ENCODE measurements at regions not wholly inside any gene's neighbourhood (a gene's known extent, or its start where the extent isn't known, plus 50 kb on each side); places are given as distances from the start of the nearest gene placed in this dataset.
"Not testable (repeated sequence)": the region's sequence is repeated elsewhere in the genome, so short reads cannot be mapped to it uniquely, and the experiment has no call there.

DNA sequence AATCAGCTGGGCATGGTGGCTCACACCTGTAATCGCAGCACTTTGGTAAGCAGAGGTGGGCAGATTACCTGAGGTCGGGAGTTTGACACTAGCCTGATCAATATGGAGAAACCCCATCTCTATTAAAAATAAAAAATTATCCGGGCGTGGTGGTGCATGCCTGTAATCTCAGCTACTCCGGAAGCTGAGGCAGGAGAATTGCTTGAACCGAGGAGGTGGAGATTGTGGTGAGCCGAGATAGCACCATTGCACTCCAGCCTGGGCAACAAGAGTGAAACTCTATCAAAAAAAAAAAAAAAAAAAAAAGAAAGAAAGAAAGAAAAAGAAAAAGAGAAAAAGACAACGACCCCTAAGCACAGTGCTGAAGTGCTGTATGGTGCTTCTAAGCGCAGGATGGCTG lies 280.6 kb upstream of the MAF start:
- not testable (repeated sequence) for DNase-seq

DNA sequence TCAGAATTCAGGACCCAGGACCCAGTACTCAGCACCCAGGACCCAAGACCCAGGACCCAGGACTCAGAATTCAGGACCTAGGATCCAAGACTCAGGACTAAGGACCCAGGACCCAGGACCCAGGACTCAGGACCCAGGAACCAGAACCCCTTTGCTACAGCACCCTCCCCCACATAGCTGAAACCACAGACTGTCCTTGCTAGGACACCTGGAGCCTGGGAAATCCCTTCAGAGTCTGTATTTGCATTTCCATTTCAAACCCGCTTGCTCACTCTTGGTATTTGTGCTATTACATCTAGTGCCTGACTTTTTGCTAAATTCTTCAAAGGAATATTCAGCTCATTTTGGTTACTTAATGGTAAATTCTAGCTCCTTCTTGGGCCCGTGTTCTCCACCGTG lies 275.8 kb upstream of the MAF start:
- no peak for DNase-seq

DNA sequence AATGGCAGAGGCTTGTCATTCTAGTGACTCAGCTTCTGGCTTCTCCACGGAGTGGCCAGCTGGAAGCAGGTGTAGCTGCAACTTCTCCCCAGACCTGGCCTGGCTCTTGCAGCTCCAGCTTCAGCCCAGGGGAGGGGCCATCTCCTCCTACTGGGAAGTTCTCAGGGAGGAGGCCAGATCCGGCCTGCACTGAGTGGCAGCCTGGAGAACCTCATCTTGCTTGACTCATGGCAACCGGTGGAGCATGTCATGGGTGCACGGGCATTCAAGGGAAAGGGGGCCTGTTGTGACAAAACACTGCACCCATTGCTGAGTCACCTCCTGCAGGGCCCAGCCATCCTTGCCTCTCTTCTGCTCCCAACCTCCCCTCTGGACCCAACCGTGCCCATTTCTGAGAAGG lies 273.9 kb upstream of the MAF start:
- DNase-seq, result no peak

DNA sequence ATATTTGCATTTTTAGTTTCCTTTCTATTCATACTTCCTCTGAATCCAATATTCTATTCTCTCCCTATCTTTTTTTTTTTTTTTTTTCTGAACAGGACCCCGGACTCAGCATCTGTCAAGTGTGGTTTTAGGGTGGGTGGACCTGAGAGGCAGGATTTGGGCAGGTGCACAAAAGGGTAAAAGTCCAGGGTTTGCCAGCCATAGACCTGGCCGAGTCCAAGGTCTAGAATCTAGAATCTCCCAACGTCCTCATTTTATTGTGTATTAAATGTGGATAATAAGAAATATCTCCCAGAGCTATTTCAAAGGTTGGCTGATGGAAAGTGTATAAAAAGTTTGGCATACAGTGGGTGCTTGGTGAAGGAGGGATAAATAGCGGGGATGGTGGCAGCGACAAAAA lies 273.3 kb upstream of the MAF start:
- no peak for DNase-seq

DNA sequence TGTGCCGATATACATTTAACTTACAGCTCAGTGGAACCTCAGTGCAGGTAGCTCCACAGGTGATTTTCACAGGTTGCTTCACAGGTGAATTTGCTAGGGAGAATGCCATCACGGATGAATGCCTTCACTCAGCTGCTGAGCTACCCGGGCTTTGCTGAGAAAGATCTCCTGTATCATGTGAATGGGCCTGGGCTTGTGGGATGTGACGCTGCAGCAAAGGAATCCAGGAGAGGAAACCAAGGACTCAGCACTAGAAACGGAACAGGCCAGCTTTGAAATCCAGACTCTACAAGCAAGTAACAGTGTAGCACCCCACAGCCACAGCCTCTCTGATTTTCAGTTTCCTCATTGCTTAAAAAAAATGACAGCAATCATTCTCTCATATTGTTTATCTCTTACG lies 271.4 kb upstream of the MAF start:
- DNase-seq, result no peak

DNA sequence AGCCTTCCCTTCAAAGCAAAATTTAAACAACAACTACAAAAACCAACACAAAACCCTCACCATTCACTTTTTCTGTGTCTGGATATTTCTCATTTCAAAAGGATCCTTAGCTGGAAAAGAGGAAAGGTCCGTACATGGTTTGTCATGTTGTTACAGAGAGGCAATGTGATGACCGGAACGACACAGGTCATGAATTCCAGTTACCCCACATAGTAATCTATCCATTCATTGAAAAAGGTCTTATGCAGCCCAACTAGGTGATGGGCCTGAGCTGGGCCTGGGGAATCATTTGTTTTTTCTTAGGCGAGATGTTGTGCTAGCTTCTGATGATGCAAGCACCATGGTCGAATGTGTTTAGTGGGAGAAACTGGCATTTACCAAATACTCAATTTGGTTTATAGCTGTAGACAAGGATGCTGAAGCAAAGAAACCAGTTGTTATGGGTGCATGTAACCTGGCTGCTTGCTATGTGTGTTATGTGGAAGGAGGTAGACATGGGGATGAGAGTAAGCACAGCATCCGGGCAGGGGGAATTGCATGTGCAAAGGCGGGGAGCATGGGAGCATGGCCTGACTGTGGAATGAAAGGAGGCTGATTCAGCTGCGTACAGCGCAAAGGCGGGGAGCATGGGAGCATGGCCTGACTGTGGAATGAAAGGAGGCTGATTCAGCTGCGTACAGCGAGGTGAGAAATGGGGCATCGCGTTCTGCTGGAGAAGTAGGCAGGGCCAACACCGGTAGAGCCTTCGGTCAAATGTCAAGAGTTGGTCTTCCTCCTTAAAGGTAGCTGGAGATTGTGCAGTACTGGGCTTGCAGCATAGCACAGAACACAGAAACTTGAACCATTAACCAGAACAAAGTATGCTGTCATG lies 269.7 kb upstream of the MAF start:
- DNase-seq, result no peak

DNA sequence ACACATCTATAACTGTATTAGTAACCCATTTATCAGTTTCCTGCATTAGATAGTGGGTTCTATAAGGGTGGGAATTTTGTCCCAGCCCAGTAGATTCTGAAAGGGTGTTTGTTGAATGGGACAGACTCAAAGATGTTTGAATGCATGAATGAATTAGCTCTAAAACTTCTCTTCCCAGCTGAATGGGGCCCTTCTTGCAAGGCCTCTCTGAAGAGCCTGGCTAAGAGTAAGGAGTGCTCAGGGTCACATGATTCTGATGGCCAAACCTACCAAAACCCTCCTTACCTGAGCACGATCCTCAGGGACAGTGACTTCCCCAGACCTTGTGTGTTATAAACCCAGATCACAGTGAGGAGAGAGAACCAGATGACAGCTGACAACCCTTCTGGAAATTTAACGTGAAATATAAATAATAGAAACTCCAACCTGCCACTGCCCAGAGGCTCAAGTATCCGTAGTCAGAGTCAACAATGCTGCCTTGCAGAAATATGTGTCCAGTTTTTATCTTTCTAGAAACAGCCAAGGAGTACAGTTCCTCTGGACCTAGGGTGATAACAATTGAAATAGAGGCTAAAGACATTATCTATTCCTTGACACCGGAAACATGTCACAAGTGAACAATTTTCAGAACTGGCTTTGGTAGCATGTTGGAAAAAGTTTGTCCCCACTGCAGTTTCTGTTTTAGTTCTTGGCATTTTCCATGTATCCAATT lies 268.9 kb upstream of the MAF start:
- DNase-seq, result no peak

DNA sequence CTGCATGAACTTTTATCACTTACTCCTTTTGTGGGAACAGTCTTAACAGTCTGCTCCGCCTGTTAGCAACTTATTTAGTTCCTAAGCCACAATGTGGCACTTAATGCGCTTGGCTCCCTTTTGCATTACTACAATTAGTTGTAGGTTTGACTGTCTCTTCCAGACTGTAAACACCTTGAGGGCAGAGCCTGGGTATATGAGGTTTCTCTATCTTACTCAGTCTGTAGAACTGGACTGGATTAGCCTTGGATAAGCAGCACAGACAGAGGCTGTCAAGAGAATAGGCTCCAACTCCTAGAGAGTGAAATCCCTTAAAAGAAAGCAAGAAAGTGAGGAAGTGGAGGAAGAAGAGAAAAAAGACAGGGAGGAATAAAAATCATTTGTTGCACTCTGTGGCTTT lies 268.3 kb upstream of the MAF start:
- DNase-seq, result no peak

DNA sequence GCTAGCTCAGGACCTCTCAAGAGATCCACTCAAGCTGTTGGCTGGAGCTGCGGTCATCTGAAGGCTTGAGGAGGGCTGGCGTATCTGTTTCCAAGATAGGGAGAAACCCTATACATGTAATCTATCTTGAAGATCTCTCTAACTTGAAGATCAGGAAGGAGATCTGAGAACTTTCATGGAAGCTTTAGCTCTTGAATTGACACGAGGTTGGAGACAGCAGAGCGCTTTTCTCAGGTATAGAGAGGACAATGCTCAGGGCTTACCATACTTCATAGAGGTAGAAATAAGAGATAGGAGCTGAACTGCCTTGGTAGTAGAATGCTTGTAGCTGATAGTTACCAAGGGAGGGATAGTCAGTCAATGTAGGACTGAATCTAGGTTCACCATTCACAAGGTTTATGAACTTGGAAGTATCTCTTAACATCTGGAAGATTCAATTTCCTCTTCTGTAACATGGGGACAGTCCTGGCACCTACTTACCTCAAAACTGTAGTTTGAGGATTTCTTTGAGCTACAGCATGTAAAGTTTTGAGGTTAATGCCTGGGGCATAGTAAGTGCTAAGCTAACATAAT lies 267.0 kb upstream of the MAF start:
- no peak for DNase-seq

DNA sequence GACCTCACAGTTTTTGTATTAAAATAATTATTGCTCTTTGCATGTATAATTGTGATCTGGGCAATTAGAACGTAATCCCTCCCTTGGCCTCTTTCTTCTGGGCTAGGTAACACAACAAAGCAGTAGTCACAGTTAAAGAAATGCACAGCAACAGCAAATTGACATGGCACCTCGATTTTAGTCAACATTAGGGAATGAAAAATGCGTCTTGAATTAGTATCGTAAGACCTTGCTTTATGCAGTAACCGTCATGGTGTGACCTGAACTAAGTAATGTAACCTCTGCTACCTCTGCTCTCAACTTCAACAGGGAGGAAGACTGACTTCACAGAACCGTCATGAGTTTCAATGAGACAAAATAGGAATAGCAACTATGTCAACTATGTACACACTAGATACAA lies 265.4 kb upstream of the MAF start:
- DNase-seq, result no peak

DNA sequence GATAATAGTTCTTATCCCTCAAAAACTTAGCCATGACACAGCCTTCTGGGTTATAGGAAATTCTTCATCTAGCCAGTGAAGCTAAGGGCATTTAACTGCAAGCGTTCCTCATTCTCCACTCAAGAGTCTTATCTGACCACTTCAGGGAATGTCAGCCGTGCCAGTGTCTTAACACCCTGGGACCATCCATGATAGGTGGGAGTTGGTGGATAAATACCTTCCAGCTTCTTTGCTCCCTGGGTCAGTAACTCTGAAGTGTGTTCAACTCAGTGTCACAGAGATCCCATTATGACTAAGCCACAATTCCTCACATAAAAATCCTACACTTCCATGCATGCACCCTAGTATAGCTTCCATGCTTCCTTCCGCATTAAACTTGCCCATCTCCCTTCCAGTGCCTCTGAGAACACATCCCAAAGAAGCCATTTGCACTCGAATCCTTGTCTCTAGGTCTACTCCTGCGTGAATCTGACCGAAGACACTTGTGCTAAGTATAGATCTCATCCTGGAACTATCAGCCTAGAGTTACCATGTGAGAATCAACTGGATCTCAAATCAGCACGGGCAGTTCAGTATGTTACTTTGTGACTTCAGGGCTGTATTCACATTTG lies 264.3 kb upstream of the MAF start:
- no peak for DNase-seq

DNA sequence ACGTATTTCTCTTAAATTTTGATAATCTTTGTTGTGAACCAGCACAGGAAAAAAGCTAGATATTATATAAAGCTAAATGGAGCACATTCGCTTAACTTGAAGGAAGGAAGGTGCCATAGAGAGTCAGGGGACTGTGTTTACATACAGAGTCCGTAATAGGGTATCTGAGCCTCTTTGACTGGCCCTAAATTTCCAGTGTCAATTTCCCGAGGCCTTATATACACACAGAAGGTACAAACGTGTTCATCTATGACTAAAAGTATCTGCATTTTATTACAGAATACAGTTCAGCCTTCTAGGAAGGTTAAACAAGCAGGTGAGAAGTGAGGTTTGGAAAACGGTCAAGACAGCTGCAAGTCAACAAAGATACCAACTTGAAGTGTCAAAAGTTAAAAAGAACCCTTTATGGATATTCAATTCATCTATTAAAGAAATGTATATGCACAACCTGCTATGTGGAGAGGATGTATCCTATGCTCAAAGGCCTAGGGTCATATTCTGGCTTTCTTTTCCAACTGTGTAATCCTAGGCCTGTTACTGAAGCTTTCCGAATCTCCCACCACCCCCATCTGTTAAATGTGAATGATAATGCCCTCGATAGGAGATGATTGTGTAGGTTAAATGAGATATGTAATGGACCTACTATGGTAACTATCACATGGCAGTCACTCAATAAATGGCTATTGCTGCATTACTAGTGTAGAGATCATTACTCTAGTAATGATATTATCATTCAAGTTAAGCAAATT lies 263.7 kb upstream of the MAF start:
- DNase-seq, result no peak

DNA sequence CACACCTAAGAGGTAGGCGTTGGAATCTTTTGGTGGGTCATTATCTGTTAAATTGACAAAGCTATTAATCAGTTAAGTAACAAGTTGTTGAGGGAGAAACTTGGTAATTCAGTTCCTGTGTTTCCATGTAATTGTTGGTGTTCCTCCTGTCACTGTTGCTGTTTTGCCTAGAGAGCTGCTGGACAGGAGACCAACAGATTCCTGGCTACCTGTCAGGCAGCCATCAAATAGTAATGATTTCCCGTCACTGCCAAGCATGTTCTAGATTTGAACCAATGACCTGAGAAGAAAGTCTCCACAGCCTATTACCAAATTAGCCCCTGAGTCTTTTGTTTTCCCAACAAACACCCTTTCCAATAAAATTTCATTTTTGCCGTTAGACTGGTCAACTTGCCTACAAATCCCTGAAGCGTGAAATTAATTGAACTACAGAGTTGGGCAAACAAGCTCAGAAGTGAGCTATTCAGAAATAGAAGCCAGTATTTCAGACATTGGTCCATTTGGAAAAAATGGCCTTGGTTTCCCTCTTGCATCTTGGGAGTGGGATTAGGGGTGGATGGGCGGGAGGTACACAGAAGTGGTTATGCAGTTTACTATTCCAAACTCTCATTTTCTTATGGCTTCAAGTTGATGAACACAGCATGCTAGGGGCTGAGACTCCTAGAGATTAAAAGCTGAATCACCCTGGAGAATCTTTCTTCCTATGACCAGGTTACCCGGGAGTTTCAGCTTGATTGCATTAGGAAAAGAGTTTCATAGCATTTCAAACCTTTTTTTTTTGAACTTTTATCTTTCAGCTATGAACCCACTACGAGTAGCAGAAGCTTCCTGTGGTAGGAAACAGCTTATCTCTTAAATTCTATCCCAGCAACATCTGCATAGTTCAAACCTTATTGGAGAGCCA lies 262.8 kb upstream of the MAF start:
- DNase-seq, result no peak

DNA sequence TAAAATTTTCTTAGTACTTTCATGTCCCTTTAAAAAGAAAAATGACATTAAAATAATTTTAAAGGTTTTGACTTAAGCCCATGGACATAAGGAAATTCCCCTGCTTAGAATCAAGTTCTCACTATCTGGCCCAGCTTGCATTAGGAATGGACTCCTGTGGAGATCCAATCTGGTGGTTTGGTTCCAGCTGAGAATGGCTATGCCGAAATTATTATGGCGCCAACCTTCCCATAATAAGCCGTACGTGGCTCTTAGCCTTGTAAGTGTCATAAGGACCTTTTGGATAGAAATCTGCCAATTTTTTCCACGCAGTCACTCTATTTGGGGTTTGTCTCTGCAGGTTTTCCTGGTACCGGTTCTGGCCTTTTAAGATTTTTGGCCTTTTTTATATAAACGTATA lies 262.1 kb upstream of the MAF start:
- no peak for DNase-seq

DNA sequence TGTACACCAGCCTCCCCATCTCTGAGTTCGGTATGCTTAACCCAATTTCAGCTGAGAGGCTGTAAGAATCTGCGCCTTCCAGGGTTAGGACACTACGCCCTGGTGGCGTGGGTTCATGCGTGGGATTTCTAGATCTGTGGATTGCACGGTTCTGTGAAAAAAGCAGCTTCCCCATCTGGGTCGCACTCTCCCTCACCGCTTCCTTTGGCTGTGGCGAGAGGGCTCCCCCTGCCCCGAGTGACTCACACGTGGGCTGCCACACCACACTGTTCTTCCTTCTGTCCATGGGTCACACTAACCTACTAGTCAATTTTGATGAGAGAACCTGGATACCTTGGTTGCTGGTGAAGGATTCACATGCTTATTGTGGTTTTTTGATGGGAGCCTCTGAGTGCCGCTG lies 256.0 kb upstream of the MAF start:
- DNase-seq, result no peak

DNA sequence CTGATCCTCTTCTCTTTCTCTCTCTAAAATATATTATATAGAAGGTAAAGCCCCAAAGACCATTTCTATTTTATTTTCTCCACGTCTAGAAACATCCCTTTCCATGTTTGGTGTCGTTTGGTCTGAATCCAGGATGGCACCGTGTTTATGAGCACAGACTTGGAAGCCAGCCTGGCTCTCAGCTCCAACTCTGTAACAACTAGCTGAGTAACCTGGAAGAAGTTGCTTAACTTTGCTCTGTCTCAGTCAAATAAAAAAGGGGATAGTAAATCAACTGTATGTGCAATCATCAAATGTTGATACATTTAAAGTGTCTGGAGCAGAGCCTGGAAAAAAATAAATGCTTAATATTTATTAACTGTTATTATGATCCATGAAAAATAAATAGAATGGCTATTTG lies 249.8 kb upstream of the MAF start:
- no peak for DNase-seq

DNA sequence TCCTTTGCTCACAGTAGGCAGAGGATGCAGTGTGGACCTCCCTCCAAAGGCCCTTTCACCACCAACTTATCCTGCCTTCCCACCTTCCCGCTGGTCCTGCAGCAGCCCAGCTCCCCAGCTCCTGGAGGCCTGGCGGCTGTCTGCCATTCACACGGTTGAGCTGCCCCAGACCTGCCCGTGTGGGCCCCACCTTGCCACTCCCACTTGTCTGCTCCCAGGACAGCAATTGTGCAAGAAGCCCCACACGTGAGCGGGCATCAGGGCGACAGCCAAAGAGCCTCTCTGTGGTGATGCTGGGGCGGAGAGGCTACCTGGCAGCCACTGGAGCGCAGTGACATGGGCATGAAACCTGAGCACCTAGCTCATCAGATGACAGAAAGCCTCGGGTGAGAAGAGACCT lies 248.6 kb upstream of the MAF start:
- DNase-seq, result no peak

DNA sequence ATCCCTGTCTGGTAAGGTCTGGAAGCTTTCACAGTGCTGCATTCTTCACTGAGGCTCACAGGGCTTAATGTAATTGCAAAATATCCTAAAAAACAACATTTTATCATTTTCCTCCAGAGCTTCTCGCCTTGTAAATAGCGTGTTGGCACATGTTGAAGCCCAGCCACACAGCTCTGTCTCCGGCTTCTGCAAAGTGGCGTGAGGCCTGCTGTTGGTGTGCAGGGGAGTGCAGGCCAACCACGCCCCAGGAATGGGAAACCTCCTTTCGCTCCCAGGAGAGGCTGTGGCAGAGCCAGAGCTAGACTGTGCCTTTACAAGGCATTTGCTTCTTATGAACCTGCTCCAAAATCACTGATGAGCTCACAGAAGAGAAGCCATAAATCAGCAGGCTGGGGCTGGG lies 248.2 kb upstream of the MAF start:
- no peak for DNase-seq

DNA sequence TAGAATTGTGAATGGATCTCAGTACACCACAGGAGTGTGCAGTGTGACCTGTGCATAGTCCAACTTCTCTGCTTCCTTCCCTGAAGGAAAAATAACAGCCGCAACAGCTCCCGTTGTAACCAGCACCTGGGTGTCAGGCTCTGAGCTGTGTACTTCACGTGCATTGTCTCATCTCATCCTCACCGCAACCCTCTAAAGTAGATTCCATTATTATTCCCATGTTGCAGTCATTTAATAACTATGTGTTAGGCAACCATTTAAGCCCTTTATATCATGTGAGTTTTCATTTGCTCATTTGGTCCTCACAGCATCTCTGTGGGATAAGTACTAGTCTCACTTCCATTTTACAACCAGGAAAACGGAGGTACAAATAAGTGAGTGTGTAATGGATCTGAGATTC lies 247.0 kb upstream of the MAF start:
- no peak for DNase-seq

DNA sequence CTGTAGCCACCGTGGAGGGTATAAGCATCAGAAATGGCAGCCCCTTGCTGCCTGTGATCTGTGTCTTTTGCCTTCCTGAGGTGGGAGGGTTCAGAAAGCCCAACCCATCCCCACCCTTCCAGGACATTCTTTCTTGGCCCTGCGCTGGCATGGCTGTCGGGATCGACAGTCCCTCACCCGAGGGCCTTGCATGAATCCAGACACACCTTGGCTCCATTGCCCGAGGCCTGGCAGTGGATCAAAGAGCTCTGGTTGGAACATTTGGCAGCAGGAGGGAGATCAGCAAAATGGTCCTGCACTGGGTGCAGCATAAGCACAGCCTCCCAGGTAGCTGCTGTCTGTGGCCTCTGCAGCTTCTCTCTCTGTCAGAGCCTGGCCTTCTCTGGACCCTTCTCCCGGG lies 246.6 kb upstream of the MAF start:
- DNase-seq, result no peak

DNA sequence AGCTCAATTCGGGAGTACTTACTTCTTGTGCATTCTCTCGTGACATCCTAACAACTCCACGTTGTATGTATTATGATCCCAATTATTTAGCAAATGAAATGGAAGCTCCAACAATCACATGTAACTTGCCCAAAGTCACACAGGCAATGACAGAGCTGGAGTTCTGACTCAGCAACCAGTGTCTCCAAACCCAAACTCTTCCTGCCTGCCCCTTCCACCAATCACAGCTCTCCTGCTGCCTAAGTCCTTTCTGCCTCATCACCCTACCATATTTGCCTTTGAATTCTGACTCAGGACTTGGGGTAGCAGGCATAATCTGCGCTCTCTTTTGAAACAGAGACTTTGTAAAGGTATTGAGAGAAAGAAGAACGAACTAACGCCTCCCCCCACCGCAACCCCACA lies 245.2 kb upstream of the MAF start:
- no peak for DNase-seq

Data from stimulated activated CD4-positive, alpha-beta T cell treated with anti-CD3 and anti-CD28 coated beads, Interleukin-4, amount 100 ng/mL, for 4 hours (primary cell).